ENCODE measurements at regions not wholly inside any gene's neighbourhood (a gene's known extent, or its start where the extent isn't known, plus 50 kb on each side); places are given as distances from the start of the nearest gene placed in this dataset.

DNA sequence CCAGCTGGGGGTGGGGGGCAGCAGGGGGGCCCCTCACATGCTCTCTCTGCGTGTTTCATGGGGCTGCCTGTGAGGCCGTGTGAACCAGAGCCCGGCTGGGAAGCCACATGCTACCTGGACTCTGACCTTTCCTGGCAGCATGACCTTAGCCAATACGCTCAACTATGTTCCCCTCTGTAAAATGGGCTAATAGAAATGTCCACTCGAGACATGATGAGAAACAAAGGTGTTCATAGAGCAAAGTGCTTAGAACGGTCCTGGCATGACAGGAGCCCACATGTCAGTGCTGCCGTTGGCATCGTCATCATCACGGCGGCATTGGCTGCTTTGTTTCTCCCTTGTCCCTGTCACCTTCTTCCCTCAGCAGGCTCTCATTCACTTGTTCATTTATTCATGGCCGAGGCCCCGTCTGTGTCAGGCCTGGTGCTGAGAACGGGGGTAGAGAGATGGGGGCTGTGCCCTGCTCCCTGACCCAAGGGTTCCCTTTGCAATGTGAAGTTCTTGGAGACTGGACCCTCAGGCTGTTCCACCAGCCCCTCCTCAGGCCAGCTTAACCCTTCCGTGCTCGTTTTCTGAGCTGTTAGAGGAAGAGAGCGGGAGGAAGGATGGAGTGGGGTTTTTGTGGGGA is 291.4 kb downstream of the SEC14L1 start (continued):
- TF ChIP-seq, protein P1, sequence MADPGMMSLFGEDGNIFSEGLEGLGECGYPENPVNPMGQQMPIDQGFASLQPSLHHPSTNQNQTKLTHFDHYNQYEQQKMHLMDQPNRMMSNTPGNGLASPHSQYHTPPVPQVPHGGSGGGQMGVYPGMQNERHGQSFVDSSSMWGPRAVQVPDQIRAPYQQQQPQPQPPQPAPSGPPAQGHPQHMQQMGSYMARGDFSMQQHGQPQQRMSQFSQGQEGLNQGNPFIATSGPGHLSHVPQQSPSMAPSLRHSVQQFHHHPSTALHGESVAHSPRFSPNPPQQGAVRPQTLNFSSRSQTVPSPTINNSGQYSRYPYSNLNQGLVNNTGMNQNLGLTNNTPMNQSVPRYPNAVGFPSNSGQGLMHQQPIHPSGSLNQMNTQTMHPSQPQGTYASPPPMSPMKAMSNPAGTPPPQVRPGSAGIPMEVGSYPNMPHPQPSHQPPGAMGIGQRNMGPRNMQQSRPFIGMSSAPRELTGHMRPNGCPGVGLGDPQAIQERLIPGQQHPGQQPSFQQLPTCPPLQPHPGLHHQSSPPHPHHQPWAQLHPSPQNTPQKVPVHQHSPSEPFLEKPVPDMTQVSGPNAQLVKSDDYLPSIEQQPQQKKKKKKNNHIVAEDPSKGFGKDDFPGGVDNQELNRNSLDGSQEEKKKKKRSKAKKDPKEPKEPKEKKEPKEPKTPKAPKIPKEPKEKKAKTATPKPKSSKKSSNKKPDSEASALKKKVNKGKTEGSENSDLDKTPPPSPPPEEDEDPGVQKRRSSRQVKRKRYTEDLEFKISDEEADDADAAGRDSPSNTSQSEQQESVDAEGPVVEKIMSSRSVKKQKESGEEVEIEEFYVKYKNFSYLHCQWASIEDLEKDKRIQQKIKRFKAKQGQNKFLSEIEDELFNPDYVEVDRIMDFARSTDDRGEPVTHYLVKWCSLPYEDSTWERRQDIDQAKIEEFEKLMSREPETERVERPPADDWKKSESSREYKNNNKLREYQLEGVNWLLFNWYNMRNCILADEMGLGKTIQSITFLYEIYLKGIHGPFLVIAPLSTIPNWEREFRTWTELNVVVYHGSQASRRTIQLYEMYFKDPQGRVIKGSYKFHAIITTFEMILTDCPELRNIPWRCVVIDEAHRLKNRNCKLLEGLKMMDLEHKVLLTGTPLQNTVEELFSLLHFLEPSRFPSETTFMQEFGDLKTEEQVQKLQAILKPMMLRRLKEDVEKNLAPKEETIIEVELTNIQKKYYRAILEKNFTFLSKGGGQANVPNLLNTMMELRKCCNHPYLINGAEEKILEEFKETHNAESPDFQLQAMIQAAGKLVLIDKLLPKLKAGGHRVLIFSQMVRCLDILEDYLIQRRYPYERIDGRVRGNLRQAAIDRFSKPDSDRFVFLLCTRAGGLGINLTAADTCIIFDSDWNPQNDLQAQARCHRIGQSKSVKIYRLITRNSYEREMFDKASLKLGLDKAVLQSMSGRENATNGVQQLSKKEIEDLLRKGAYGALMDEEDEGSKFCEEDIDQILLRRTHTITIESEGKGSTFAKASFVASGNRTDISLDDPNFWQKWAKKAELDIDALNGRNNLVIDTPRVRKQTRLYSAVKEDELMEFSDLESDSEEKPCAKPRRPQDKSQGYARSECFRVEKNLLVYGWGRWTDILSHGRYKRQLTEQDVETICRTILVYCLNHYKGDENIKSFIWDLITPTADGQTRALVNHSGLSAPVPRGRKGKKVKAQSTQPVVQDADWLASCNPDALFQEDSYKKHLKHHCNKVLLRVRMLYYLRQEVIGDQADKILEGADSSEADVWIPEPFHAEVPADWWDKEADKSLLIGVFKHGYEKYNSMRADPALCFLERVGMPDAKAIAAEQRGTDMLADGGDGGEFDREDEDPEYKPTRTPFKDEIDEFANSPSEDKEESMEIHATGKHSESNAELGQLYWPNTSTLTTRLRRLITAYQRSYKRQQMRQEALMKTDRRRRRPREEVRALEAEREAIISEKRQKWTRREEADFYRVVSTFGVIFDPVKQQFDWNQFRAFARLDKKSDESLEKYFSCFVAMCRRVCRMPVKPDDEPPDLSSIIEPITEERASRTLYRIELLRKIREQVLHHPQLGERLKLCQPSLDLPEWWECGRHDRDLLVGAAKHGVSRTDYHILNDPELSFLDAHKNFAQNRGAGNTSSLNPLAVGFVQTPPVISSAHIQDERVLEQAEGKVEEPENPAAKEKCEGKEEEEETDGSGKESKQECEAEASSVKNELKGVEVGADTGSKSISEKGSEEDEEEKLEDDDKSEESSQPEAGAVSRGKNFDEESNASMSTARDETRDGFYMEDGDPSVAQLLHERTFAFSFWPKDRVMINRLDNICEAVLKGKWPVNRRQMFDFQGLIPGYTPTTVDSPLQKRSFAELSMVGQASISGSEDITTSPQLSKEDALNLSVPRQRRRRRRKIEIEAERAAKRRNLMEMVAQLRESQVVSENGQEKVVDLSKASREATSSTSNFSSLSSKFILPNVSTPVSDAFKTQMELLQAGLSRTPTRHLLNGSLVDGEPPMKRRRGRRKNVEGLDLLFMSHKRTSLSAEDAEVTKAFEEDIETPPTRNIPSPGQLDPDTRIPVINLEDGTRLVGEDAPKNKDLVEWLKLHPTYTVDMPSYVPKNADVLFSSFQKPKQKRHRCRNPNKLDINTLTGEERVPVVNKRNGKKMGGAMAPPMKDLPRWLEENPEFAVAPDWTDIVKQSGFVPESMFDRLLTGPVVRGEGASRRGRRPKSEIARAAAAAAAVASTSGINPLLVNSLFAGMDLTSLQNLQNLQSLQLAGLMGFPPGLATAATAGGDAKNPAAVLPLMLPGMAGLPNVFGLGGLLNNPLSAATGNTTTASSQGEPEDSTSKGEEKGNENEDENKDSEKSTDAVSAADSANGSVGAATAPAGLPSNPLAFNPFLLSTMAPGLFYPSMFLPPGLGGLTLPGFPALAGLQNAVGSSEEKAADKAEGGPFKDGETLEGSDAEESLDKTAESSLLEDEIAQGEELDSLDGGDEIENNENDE (IDR thresholded peaks at IDR 0.05; ENCODE audit: insufficient replicate concordance, low read length): no peak
- TF ChIP-seq JUN (IDR thresholded peaks at IDR 0.05; ENCODE audit: low read depth, low read length) (no peak), CHD1 (IDR thresholded peaks at IDR 0.05; ENCODE audit: low read depth, low read length) (no peak), POU5F1 (IDR thresholded peaks at IDR 0.05; ENCODE audit: low read depth, low read length) (no peak), YY1 (IDR thresholded peaks at IDR 0.05; ENCODE audit: low read depth, low read length) (no peak), TEAD4 (IDR thresholded peaks at IDR 0.05; ENCODE audit: low read depth, low read length) (no peak), HDAC6 (IDR thresholded peaks at IDR 0.05; ENCODE audit: low read depth, low read length) (no peak), RNF2 (IDR thresholded peaks at IDR 0.05; ENCODE audit: borderline replicate concordance, low read depth, low read length, missing control alignments, poor library complexity, severe bottlenecking) (no peak)
- TF ChIP-seq, protein P2, sequence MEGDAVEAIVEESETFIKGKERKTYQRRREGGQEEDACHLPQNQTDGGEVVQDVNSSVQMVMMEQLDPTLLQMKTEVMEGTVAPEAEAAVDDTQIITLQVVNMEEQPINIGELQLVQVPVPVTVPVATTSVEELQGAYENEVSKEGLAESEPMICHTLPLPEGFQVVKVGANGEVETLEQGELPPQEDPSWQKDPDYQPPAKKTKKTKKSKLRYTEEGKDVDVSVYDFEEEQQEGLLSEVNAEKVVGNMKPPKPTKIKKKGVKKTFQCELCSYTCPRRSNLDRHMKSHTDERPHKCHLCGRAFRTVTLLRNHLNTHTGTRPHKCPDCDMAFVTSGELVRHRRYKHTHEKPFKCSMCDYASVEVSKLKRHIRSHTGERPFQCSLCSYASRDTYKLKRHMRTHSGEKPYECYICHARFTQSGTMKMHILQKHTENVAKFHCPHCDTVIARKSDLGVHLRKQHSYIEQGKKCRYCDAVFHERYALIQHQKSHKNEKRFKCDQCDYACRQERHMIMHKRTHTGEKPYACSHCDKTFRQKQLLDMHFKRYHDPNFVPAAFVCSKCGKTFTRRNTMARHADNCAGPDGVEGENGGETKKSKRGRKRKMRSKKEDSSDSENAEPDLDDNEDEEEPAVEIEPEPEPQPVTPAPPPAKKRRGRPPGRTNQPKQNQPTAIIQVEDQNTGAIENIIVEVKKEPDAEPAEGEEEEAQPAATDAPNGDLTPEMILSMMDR (IDR thresholded peaks at IDR 0.05; ENCODE audit: control extremely low read depth in 1 of 3, insufficient read depth in 1 of 3, low read depth in 1 of 3, low read length in 3 of 3): no peak
